ENCODE measurements at regions not wholly inside any gene's neighbourhood (a gene's known extent, or its start where the extent isn't known, plus 50 kb on each side); places are given as distances from the start of the nearest gene placed in this dataset.

GRCh38 chr12:77345336-77345735, 280.0 kb upstream of the E2F7 start:
- H3K27ac Mint-ChIP-seq: no peak overlapping the region

GRCh38 chr12:77344651-77345050, 279.3 kb upstream of the E2F7 start:
- Mint-ChIP-seq H3K4me3 (no peak overlapping the region), H3K9me3 (peaks cover 0 to 4% (median 0%) of the 10 kb centered on the region in 7 donors), H3K27me3 (peaks cover 0 to 3% (median 0%) of the 10 kb centered on the region in 3 donors), H3K4me1 (no peaks in the 10 kb centered on the region), H3K27ac (no peak overlapping the region), H3K36me3 (no peaks in the 10 kb centered on the region)
- ATAC-seq (ENCODE audit: low read depth in 2 of 2) (no peak), DNase-seq (no peak)

More at GRCh38 chr12:77345336-77345735, 280.0 kb upstream of the E2F7 start:
- H3K27me3 Mint-ChIP-seq: peaks cover 0 to 3% (median 0%) of the 10 kb centered on the region in 3 donors
- ATAC-seq (ENCODE audit: low read depth in 2 of 2) (no peak), DNase-seq (no peak)
- no peaks in the 10 kb centered on the region for H3K4me1 Mint-ChIP-seq
- peaks cover 0 to 4% (median 1%) of the 10 kb centered on the region in 7 donors for H3K9me3 Mint-ChIP-seq
- no peaks in the 10 kb centered on the region for H3K36me3 Mint-ChIP-seq
- no peak overlapping the region for H3K4me3 Mint-ChIP-seq

GRCh38 chr12:77343291-77343690, 277.9 kb upstream of the E2F7 start:
- no peak for ATAC-seq (ENCODE audit: low read depth in 2 of 2)
- Mint-ChIP-seq H3K36me3 (no peaks in the 10 kb centered on the region), H3K27me3 (peaks cover 0 to 3% (median 0%) of the 10 kb centered on the region in 3 donors), H3K4me3 (no peak overlapping the region), H3K27ac (no peak overlapping the region), H3K9me3 (peaks cover 0 to 4% (median 0%) of the 10 kb centered on the region in 7 donors), H3K4me1 (no peaks in the 10 kb centered on the region)
- no peak for DNase-seq

- no peaks in the 10 kb centered on the region for H3K4me1 Mint-ChIP-seq
- no peak for DNase-seq
- no peak for ATAC-seq (ENCODE audit: low read depth in 2 of 2)
- no peaks in the 10 kb centered on the region for H3K36me3 Mint-ChIP-seq
- peaks cover 0 to 3% (median 0%) of the 10 kb centered on the region in 3 donors for H3K27me3 Mint-ChIP-seq
- H3K4me3 Mint-ChIP-seq: no peak overlapping the region
- H3K9me3 Mint-ChIP-seq: peaks cover 0 to 4% (median 0%) of the 10 kb centered on the region in 7 donors
- no peak overlapping the region for H3K27ac Mint-ChIP-seq
Observed at GRCh38 chr12:77342253-77342652, 276.9 kb upstream of the E2F7 start.

- Mint-ChIP-seq H3K9me3 (peaks cover 0 to 1% (median 0%) of the 10 kb centered on the region in 7 donors), H3K4me3 (no peak overlapping the region), H3K27ac (peak overlapping the region in 1 of 6 donors; percentile 20), H3K4me1 (no peaks in the 10 kb centered on the region), H3K36me3 (no peaks in the 10 kb centered on the region), H3K27me3 (no peaks in the 10 kb centered on the region)
- no peak for ATAC-seq (ENCODE audit: low read depth in 2 of 2)
- DNase-seq: no peak
Observed at GRCh38 chr12:77339610-77340009, 274.2 kb upstream of the E2F7 start.

GRCh38 chr12:77337362-77337761, 272.0 kb upstream of the E2F7 start:
- H3K27me3 Mint-ChIP-seq: no peaks in the 10 kb centered on the region

GRCh38 chr12:77334806-77335205, 269.4 kb upstream of the E2F7 start:
- Mint-ChIP-seq H3K9me3 (peaks cover 0 to 2% (median 0%) of the 10 kb centered on the region in 7 donors), H3K4me3 (no peak overlapping the region), H3K27me3 (no peaks in the 10 kb centered on the region), H3K36me3 (no peaks in the 10 kb centered on the region), H3K4me1 (no peaks in the 10 kb centered on the region), H3K27ac (no peak overlapping the region)
- no peak for DNase-seq
- no peak for ATAC-seq (ENCODE audit: low read depth in 2 of 2)

More at GRCh38 chr12:77337362-77337761, 272.0 kb upstream of the E2F7 start:
- no peak for ATAC-seq (ENCODE audit: low read depth in 2 of 2)
- no peaks in the 10 kb centered on the region for H3K36me3 Mint-ChIP-seq
- H3K4me1 Mint-ChIP-seq: no peaks in the 10 kb centered on the region
- H3K9me3 Mint-ChIP-seq: peaks cover 0 to 2% (median 0%) of the 10 kb centered on the region in 7 donors
- no peak overlapping the region for H3K27ac Mint-ChIP-seq
- no peak overlapping the region for H3K4me3 Mint-ChIP-seq
- no peak for DNase-seq

- no peak for ATAC-seq (ENCODE audit: low read depth in 2 of 2)
- H3K27ac Mint-ChIP-seq: no peak overlapping the region
- no peak overlapping the region for H3K4me3 Mint-ChIP-seq
- peaks cover 8 to 15% (median 14%) of the 10 kb centered on the region in 3 donors for H3K4me1 Mint-ChIP-seq
- H3K27me3 Mint-ChIP-seq: peaks cover 47 to 53% (median 48%) of the 10 kb centered on the region in 3 donors
- H3K9me3 Mint-ChIP-seq: no peaks in the 10 kb centered on the region
- no peak for DNase-seq
- H3K36me3 Mint-ChIP-seq: peaks cover 0 to 10% of the 10 kb centered on the region in 2 donors
Observed at GRCh38 chr12:77328326-77328725, 263.0 kb upstream of the E2F7 start.

- peaks cover 0 to 10% of the 10 kb centered on the region in 2 donors for H3K36me3 Mint-ChIP-seq
- DNase-seq: no peak
- H3K9me3 Mint-ChIP-seq: no peaks in the 10 kb centered on the region
- H3K4me3 Mint-ChIP-seq: peak overlapping the region in 6 of 8 donors; percentile 53 to 84 (median 73)
- H3K27ac Mint-ChIP-seq: peak overlapping the region in 1 of 6 donors; percentile 3
- peaks cover 60 to 66% (median 64%) of the 10 kb centered on the region in 3 donors for H3K27me3 Mint-ChIP-seq
- no peak for ATAC-seq (ENCODE audit: low read depth in 2 of 2)
- peaks cover 8 to 15% (median 14%) of the 10 kb centered on the region in 3 donors for H3K4me1 Mint-ChIP-seq
Observed at GRCh38 chr12:77325511-77326236, 260.3 kb upstream of the E2F7 start.

- H3K4me3 Mint-ChIP-seq: peak overlapping the region in 6 of 8 donors; percentile 53 to 84 (median 74)
- H3K27ac Mint-ChIP-seq: no peak overlapping the region
- H3K9me3 Mint-ChIP-seq: no peaks in the 10 kb centered on the region
- no peak for ATAC-seq (ENCODE audit: low read depth in 2 of 2)
- peaks cover 60 to 66% (median 64%) of the 10 kb centered on the region in 3 donors for H3K27me3 Mint-ChIP-seq
- DNase-seq: no peak
- peaks cover 8 to 15% (median 14%) of the 10 kb centered on the region in 3 donors for H3K4me1 Mint-ChIP-seq
- peaks cover 0 to 10% of the 10 kb centered on the region in 2 donors for H3K36me3 Mint-ChIP-seq
Observed at GRCh38 chr12:77324763-77325468, 259.5 kb upstream of the E2F7 start.

- Mint-ChIP-seq H3K4me3 (peak overlapping the region in 3 of 8 donors; percentile 23 to 63 (median 32)), H3K27me3 (peaks cover 60 to 66% (median 64%) of the 10 kb centered on the region in 3 donors), H3K36me3 (peaks cover 0 to 10% of the 10 kb centered on the region in 2 donors), H3K4me1 (peaks cover 8 to 15% (median 14%) of the 10 kb centered on the region in 3 donors), H3K27ac (no peak overlapping the region), H3K9me3 (no peaks in the 10 kb centered on the region)
- DNase-seq (no peak), ATAC-seq (ENCODE audit: low read depth in 2 of 2) (no peak)
Observed at GRCh38 chr12:77324416-77324762, 259.0 kb upstream of the E2F7 start.

- H3K4me1 Mint-ChIP-seq: peaks cover 8 to 15% (median 14%) of the 10 kb centered on the region in 3 donors
- H3K27me3 Mint-ChIP-seq: peaks cover 55 to 63% (median 62%) of the 10 kb centered on the region in 3 donors
- DNase-seq (no peak), ATAC-seq (ENCODE audit: low read depth in 2 of 2) (no peak)
- H3K36me3 Mint-ChIP-seq: peaks cover 0 to 10% of the 10 kb centered on the region in 2 donors
- H3K27ac Mint-ChIP-seq: no peak overlapping the region
- H3K9me3 Mint-ChIP-seq: no peaks in the 10 kb centered on the region
- H3K4me3 Mint-ChIP-seq: peak overlapping the region in 6 of 8 donors; percentile 5 to 69 (median 28)
Observed at GRCh38 chr12:77323788-77324415, 258.5 kb upstream of the E2F7 start.

- DNase-seq (no peak), ATAC-seq (ENCODE audit: low read depth in 2 of 2) (no peak)
- Mint-ChIP-seq H3K4me1 (no peaks in the 10 kb centered on the region), H3K27me3 (peaks cover 22 to 27% (median 24%) of the 10 kb centered on the region in 3 donors), H3K9me3 (no peaks in the 10 kb centered on the region), H3K27ac (peak overlapping the region in 1 of 6 donors; percentile 21), H3K36me3 (no peaks in the 10 kb centered on the region), H3K4me3 (no peak overlapping the region)
Observed at GRCh38 chr12:77319166-77319565, 253.8 kb upstream of the E2F7 start.
